Right atrium auricular region (tissue), 2 donors: ENCODE measurements at regions not wholly inside any gene's neighbourhood (a gene's known extent, or its start where the extent isn't known, plus 50 kb on each side); places are given as distances from the start of the nearest gene placed in this dataset.

Experiments
- DNase-seq: peaks from one replicate; pipeline ENCODE4 v3.0.0-alpha.2; 2019; ENCODE audit warnings: low spot score
- H3K27ac ChIP-seq, 2 donors: fragments of 200-600 bp; sonication (generic); 1 replicate in 1 of 2; 2 replicates in 1 of 2; pipeline ENCODE4 v1.5.1; 2016 to 2019
- H3K27me3 ChIP-seq, 2 donors: fragments of 200-600 bp; sonication (generic); one replicate each; pipeline versions ENCODE4 v1.5.1 to v1.6.0; 2017 to 2019
- H3K36me3 ChIP-seq: fragments of 200-600 bp; sonication (generic); one replicate; pipeline ENCODE4 v1.5.1; 2016
- H3K4me1 ChIP-seq, 2 donors: fragments of 200-600 bp; sonication (generic); one replicate each; pipeline versions ENCODE4 v1.5.1 to v1.6.0; 2017 to 2019
- H3K4me3 ChIP-seq, 2 donors: fragments of 200-600 bp; sonication (generic); 1 replicate in 1 of 2; 2 replicates in 1 of 2; pipeline ENCODE4 v1.5.1; 2017 to 2019; ENCODE audit warnings: mild to moderate bottlenecking in 1 of 2, moderate library complexity in 1 of 2
- H3K9me3 ChIP-seq, 2 donors: fragments of 200-600 bp; sonication (generic); one replicate each; pipeline ENCODE4 v1.5.1; 2019
- CTCF ChIP-seq, 2 donors: fragments of 200-600 bp; sonication (generic); IDR thresholded peaks; one replicate each; pipeline ENCODE4 v1.5.1; 2019; ENCODE audit warnings: antibody characterized with exemption in 2 of 2

GRCh38 chr4:147025042-147025441, 79.4 kb upstream of the TTC29 start:
- Histone ChIP-seq H3K27me3 (no peaks in the 10 kb centered on the region), H3K36me3 (no peaks in the 10 kb centered on the region), H3K27ac (no peak overlapping the region), H3K9me3 (no peaks in the 10 kb centered on the region), H3K4me1 (no peaks in the 10 kb centered on the region), H3K4me3 (no peak overlapping the region)
- no peak for DNase-seq
- no peak for TF ChIP-seq CTCF (IDR thresholded peaks at IDR 0.05)

GRCh38 chr4:147029296-147029695, 83.6 kb upstream of the TTC29 start:
- Histone ChIP-seq H3K4me3 (no peak overlapping the region), H3K9me3 (no peaks in the 10 kb centered on the region), H3K27me3 (no peaks in the 10 kb centered on the region), H3K27ac (no peak overlapping the region), H3K4me1 (no peaks in the 10 kb centered on the region), H3K36me3 (no peaks in the 10 kb centered on the region)
- no peak for TF ChIP-seq CTCF (IDR thresholded peaks at IDR 0.05)
- DNase-seq: no peak

- Histone ChIP-seq H3K27me3 (no peaks in the 10 kb centered on the region), H3K4me1 (no peaks in the 10 kb centered on the region), H3K4me3 (no peak overlapping the region), H3K36me3 (no peaks in the 10 kb centered on the region), H3K9me3 (no peaks in the 10 kb centered on the region), H3K27ac (no peak overlapping the region)
- DNase-seq: no peak
- no peak for TF ChIP-seq CTCF (IDR thresholded peaks at IDR 0.05)
Observed at GRCh38 chr4:147034372-147034771, 88.7 kb upstream of the TTC29 start.

- Histone ChIP-seq H3K4me1 (no peaks in the 10 kb centered on the region), H3K36me3 (no peaks in the 10 kb centered on the region), H3K27ac (no peak overlapping the region), H3K4me3 (no peak overlapping the region), H3K9me3 (no peaks in the 10 kb centered on the region), H3K27me3 (no peaks in the 10 kb centered on the region)
- no peak for DNase-seq
- no peak for TF ChIP-seq CTCF (IDR thresholded peaks at IDR 0.05)
Observed at GRCh38 chr4:147037069-147037468, 91.4 kb upstream of the TTC29 start.

- H3K27ac ChIP-seq: no peak overlapping the region
- no peaks in the 10 kb centered on the region for H3K4me1 ChIP-seq
- no peak overlapping the region for H3K4me3 ChIP-seq
- no peak for TF ChIP-seq CTCF (IDR thresholded peaks at IDR 0.05)
- no peaks in the 10 kb centered on the region for H3K9me3 ChIP-seq
- DNase-seq: no peak
- H3K27me3 ChIP-seq: no peaks in the 10 kb centered on the region
- no peaks in the 10 kb centered on the region for H3K36me3 ChIP-seq
Observed at GRCh38 chr4:147039976-147040575, 94.4 kb upstream of the TTC29 start.

- H3K27me3 ChIP-seq: no peaks in the 10 kb centered on the region
- H3K4me3 ChIP-seq: no peak overlapping the region
- H3K36me3 ChIP-seq: no peaks in the 10 kb centered on the region
- H3K27ac ChIP-seq: no peak overlapping the region
- no peak for TF ChIP-seq CTCF (IDR thresholded peaks at IDR 0.05)
- no peaks in the 10 kb centered on the region for H3K9me3 ChIP-seq
- DNase-seq: no peak
- no peaks in the 10 kb centered on the region for H3K4me1 ChIP-seq
Observed at GRCh38 chr4:147040874-147041273, 95.2 kb upstream of the TTC29 start.
